NT2/D1 (cell line): ENCODE measurements at regions not wholly inside any gene's neighbourhood (a gene's known extent, or its start where the extent isn't known, plus 50 kb on each side); places are given as distances from the start of the nearest gene placed in this dataset.
"Not testable (repeated sequence)": the region's sequence is repeated elsewhere in the genome, so short reads cannot be mapped to it uniquely, and the experiment has no call there.

Source experiments
- DNase-seq: peaks from one replicate; pipeline ENCODE4 v3.0.0-alpha.2; 2011; ENCODE audit warnings: low read depth, low spot score
- H3K27me3 ChIP-seq: 2 replicates; pipeline ENCODE4 v1.6.0; 2011; ENCODE audit warnings: mild to moderate bottlenecking; ENCODE audit not compliant: insufficient read length, insufficient read depth
- H3K36me3 ChIP-seq: 2 replicates; pipeline ENCODE4 v1.6.1; 2011; ENCODE audit warnings: mild to moderate bottlenecking, low read length, mixed read lengths; ENCODE audit not compliant: insufficient read depth, insufficient read length
- H3K4me1 ChIP-seq: 2 replicates; pipeline ENCODE4 v1.5.1; 2011; ENCODE audit not compliant: insufficient read depth, insufficient read length
- H3K4me3 ChIP-seq: 2 replicates; pipeline ENCODE4 v1.5.1; 2011; ENCODE audit warnings: low read depth; ENCODE audit not compliant: insufficient read length
- H3K9ac ChIP-seq: 2 replicates; pipeline ENCODE4 v1.6.0; 2011; ENCODE audit warnings: low read depth; ENCODE audit not compliant: insufficient read length
- H3K9me3 ChIP-seq: 2 replicates; pipeline ENCODE4 v1.5.1; 2011; ENCODE audit warnings: mild to moderate bottlenecking, low read length; ENCODE audit not compliant: insufficient read depth
- SUZ12 ChIP-seq: IDR thresholded peaks from 2 replicates; pipeline ENCODE4 v1.6.1; 2011; ENCODE audit not compliant: insufficient read length, insufficient read depth; ENCODE audit errors: extremely low read depth
- YY1 ChIP-seq: IDR thresholded peaks from 2 replicates; pipeline ENCODE4 v1.6.1; 2011; ENCODE audit not compliant: insufficient read length, insufficient read depth
- ZNF274 ChIP-seq: IDR thresholded peaks from 2 replicates; pipeline ENCODE4 v1.6.1; 2011; ENCODE audit warnings: mild to moderate bottlenecking, low read depth, low read length

DNA sequence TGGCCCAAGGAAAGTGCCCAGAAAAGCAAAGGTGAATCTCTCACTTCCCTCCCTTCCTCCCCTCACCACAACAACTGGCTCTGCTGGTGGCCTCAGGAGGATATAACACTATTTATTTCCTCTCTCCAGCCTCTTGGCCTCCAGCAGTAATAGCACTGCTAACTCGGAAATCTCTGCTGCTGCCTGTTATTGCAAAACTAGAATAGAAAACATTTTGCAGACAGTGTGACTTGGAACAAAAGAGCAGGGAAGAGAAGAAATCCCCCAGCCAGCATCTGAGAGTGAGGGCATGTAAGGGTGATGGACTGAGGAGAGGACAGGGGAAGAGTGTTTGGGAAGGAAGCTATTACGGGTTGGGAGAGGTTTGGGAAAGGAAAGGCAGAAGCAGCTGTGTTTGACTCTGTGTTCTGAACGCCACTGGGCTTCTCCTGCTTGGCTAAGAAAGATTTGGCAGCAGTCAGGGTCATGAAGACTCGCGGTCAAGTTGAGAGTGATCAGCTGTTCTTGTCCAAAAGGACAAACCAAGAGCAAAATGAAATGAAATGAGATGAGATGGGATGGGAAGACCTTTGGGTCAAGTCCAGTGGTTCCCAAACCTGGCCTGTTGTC lies 81.0 kb upstream of the SNX9 start:
- no peaks in the 10 kb centered on the region for H3K4me1 ChIP-seq
- DNase-seq: no peak
- H3K27me3 ChIP-seq: no peaks in the 10 kb centered on the region
- no peak overlapping the region for H3K9ac ChIP-seq
- no peak for TF ChIP-seq ZNF274
- no peak for TF ChIP-seq SUZ12
- TF ChIP-seq YY1: no peak
- peaks cover 5% of the 10 kb centered on the region; the same call in 1 of the 2 replicates for H3K9me3 ChIP-seq
- H3K4me3 ChIP-seq: no peak overlapping the region
- no peaks in the 10 kb centered on the region for H3K36me3 ChIP-seq

DNA sequence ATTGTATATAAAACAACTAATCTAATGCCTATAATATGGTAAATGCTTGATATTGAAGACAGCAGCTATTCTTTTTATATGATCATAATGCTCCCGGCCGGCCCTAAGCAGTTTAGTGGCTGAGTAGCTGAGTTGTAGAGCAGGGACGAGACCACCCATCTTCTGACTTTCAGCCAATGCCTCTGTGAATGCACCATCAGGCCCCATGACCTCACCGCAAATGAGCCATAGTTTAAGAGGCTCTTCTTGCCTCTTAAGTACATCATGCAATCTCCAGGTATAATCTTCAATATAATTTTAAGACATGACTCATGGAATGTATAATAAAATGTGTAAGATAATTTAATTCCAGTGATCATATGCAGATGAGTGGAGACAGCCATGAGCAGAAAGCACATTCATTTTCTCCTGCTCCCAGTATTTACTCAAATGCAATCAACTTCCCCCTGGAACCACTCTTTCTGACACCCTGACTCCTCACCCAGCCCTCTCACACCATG lies 78.9 kb upstream of the SNX9 start:
- Histone ChIP-seq H3K36me3 (no peaks in the 10 kb centered on the region), H3K9ac (no peak overlapping the region), H3K27me3 (no peaks in the 10 kb centered on the region), H3K4me1 (no peaks in the 10 kb centered on the region), H3K4me3 (no peak overlapping the region), H3K9me3 (peaks cover 5% of the 10 kb centered on the region; the same call in 1 of the 2 replicates)
- DNase-seq: no peak
- TF ChIP-seq ZNF274: no peak
- TF ChIP-seq SUZ12: no peak
- TF ChIP-seq YY1: no peak

DNA sequence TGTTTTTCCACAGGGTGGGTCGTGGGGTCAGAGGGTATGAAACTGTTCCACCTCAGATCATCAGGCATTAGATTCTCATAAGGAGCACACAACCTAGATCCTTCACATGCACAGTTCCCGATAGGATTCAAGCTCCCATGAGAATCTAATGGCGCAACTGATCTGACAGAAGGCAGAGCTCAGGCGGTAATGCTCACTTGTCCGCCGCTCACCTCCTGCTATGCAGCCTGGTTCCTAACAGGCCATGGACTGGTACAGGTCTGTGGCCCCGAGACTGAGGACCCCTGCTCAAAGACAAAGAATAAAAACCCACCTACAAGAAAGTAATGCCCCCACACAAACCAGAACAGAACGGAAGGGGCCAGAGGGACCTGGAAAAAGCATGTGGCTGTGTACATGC lies 76.1 kb upstream of the SNX9 start:
- no peaks in the 10 kb centered on the region for H3K27me3 ChIP-seq
- no peak overlapping the region for H3K4me3 ChIP-seq

DNA sequence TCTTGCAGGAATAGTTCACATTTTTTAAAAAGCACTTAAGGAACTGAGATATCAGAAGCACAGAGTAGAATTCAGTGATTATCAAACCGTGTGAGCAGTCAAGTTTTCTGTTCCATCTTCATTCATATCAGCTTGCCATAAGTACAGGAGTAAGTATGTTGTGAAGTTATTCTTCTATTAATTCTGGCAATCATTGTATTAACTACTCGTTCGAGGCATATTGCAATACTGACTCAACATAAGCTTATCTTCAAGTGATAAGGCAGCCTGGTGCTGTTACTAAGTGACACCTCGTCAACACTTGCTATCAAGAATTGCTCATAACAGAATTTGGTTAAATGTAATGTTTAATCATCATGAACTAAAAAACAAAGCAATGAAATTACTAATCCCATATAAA lies 75.7 kb upstream of the SNX9 start:
- no peaks in the 10 kb centered on the region for H3K27me3 ChIP-seq
- peaks cover 18% of the 10 kb centered on the region for H3K9me3 ChIP-seq
- no peak for TF ChIP-seq YY1
- no peak for TF ChIP-seq ZNF274
- no peak for TF ChIP-seq SUZ12
- H3K36me3 ChIP-seq: no peaks in the 10 kb centered on the region
- no peak overlapping the region for H3K9ac ChIP-seq
- DNase-seq: no peak
- no peak overlapping the region for H3K4me3 ChIP-seq
- H3K4me1 ChIP-seq: no peaks in the 10 kb centered on the region

More for the DNA sequence above, 76.1 kb upstream of the SNX9 start:
- no peak overlapping the region for H3K9ac ChIP-seq
- TF ChIP-seq SUZ12: no peak
- TF ChIP-seq ZNF274: no peak
- no peak for TF ChIP-seq YY1
- H3K4me1 ChIP-seq: no peaks in the 10 kb centered on the region
- no peak for DNase-seq
- H3K9me3 ChIP-seq: peaks cover 18% of the 10 kb centered on the region
- H3K36me3 ChIP-seq: no peaks in the 10 kb centered on the region

DNA sequence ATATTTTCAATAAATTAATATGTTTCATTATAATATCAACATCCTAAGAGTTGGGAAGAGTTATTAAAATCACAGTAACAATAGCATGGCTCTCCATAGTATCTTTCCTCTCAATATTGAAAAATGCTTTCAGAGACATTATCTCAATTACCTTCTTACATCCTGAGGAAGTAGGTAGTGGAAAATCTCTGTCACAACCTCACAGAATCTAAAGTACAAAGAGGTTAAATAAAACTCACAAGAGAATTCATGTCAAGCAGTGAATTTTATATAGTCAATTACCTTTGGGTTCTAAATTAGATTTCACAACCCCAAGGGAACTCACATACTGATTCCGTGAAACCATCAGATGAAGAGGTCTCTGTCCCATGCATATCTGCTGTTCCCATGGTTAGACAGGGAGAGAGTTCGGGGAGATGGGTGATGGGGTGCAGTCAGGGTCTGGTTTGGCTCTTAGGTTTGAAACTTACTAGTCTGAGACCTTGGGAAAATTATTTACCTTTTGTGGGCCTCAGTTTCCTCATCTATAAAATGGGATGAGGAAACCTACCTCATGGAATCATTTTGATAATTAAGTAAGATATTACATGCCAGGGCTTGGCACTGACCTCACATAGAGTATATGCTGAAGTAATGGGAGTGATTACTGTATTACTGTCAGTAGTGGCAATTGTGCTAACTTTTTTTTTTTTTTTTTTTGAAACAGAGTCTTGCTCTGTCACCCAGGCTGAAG lies 74.0 kb upstream of the SNX9 start:
- no peak overlapping the region for H3K4me3 ChIP-seq
- DNase-seq: no peak
- no peaks in the 10 kb centered on the region for H3K4me1 ChIP-seq
- H3K36me3 ChIP-seq: no peaks in the 10 kb centered on the region
- H3K27me3 ChIP-seq: no peaks in the 10 kb centered on the region
- H3K9me3 ChIP-seq: peaks cover 24% of the 10 kb centered on the region
- TF ChIP-seq SUZ12 (no peak), YY1 (no peak), ZNF274 (no peak)
- no peak overlapping the region for H3K9ac ChIP-seq

DNA sequence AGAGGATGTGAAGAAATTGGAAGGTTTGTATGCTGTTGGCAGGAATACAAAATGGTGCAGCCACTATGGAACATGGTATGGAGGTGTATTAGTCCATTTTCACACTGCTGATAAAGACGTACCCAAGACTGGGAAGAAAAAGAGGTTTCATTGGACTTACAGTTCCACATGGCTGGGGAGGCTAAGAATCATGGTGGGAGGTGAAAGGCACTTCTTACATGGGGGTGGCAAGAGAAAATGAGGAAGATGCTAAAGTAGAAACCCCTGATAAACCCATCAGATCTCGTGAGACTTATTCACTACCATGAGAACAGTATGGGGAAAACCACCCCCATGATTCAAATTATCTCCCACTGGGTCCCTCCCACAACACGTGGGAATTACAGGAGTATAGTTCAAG lies 72.1 kb upstream of the SNX9 start:
- not testable (repeated sequence) for H3K36me3 ChIP-seq, H3K27me3 ChIP-seq, DNase-seq, H3K9ac ChIP-seq, H3K4me3 ChIP-seq, H3K4me1 ChIP-seq
- peaks cover 24% of the 10 kb centered on the region for H3K9me3 ChIP-seq

DNA sequence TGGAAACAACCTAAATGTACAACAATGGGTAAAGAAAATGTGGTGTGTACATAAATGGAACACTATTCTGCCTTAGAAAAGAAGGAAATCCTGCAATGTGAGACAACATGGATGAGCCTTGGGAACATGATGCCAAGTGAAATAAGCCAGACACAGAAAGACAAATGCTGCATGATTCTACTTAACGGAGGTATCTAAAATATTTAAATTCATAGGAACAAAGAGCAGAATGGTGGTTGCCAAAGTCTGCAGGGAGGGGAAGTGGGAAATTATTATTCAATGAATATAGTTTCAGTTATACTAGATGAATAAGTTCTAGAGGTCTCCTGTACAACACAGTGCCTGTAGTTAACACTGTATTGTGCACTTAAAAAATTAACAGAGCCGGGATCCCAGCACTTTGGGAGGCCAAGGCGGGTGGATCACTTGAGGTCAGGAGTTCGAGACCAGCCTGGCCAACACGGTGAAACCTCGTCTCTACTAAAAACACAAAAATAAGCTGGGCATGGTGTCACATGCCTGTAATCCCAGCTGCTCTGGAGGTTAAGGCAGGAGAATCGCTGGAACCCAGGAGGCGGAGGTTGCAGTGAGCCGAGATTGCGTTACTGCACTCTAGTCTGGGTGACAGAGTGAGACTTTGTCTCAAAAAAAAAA lies 71.4 kb upstream of the SNX9 start:
- no peak for DNase-seq
- H3K9me3 ChIP-seq: peaks cover 23% of the 10 kb centered on the region
- no peaks in the 10 kb centered on the region for H3K27me3 ChIP-seq
- H3K36me3 ChIP-seq: no peaks in the 10 kb centered on the region
- TF ChIP-seq SUZ12 (no peak), YY1 (no peak), ZNF274 (no peak)
- H3K4me1 ChIP-seq: no peaks in the 10 kb centered on the region
- H3K4me3 ChIP-seq: no peak overlapping the region
- H3K9ac ChIP-seq: no peak overlapping the region

DNA sequence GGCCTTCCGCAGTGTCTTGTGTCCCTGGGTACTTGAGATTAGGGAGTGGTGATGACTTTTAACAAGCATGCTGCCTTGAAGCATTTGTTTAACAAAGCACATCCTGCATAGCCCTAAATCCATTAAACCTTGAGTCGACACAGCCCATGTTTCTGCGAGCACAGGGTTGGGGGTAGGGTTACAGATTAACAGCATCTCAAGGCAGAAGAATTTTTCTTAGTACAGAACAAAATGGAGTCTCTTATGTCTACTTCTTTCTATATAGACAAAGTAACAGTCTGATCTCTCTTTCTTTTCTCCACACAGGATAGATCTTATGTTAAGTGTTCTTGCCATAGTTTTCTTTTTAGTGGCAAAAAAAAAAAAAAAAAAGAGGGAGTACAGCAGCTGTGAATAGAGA lies 70.2 kb upstream of the SNX9 start:
- H3K9ac ChIP-seq, H3K36me3 ChIP-seq, DNase-seq, H3K4me1 ChIP-seq, H3K27me3 ChIP-seq, H3K4me3 ChIP-seq: not testable (repeated sequence)
- H3K9me3 ChIP-seq: peaks cover 19% of the 10 kb centered on the region
